ENCODE measurements at regions not wholly inside any gene's neighbourhood (a gene's known extent, or its start where the extent isn't known, plus 50 kb on each side); places are given as distances from the start of the nearest gene placed in this dataset.
"Not testable (repeated sequence)": the region's sequence is repeated elsewhere in the genome, so short reads cannot be mapped to it uniquely, and the experiment has no call there.

- DNase-seq, result no peak
Observed at GRCh38 chr14:49946320-49947141, 53.6 kb downstream of the ARF6 start.

- no peak for DNase-seq
Observed at GRCh38 chr14:49947506-49947905, 54.6 kb downstream of the ARF6 start.

DNA sequence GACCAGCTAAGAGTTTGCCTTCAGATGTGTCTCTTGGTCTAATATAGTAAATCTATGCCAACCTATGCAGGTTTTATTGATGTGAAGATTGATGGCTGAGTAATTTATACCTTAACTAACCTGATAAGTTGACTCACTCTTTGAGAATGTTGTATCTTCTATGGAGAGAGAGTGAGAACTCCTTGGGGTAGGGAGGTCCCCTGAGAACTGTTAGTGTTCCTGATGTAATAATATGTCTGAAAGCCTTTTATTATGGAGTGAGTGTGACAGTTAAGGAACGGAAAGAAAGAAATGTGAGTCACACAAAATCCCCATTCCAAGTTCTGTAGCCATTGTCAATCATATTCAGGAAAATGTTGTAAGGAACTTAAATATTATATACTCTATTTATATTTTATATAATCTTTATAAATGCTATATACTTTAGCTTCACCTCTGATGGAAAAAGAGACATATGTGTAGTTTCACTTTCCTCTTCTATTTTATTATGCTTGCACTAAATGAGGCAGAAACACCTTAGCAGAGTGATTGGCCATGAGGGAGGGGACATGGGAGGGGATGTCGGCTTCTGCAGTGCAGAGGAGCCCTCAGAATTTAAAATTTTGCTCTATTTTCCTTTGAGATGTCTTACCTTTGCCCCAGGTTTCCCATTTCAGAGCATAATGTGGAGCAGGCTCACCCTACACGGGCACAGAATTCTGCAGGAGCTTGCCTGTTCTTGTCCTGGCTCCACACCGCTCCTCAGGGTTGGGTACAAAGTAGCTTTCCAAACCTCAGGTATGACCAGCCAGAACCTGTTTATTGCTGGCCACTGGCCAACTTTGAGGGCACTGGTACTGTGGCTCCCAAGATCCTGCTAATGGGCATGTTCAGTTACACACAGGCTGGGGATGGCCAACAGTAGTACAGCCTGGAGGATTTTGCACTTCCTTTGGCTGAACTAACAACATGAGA is 57.7 kb downstream of the ARF6 start:
- no peak for DNase-seq

DNA sequence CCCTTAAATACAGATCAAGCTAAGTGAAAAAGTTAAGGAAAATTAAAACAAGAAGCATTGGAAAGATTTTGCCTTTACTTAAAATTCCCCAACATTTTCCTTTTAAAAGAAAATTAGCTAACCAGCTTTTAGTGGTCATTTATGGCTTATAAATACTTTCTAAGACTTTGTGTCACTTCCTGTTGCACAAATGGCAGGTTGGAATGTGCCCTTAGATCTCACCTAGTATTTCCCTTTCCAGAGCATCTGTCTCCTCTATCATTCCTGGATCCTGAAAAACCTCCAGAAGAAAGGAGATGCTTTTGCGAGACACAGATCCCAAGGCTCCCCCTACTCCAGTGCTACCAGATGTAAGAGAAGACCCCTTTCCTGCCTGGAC is 58.3 kb downstream of the ARF6 start:
- no peak for DNase-seq

DNA sequence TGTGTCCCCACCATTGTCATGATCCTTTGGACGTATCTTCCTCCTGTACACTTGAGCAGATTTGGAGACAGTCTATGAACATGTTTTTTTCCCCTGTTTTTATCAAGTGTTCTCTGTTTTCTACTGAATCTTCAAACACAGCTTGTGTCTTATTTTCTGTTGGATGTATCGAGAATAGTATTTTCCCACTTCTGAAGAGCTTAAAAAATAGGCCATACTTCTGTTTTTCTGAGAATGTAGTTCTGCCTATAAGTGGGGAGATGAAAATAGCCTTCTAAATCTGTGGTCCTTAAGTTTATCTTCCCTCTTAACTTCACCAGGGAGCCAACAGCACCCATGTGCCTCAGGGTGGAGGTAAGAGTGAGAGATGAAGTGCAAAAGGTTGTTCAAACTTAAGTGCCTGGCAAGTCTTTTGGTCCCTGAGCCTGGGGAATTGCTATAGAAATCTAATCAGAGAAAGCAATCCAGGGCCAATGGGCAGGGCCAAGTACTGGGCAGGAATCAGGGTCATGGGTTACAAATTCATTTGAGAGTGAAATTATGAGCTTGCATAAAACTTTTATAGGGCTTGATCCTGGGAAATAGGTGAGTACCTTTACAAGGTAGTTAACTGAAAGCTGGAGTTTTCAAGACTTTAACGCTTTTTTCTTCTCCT is 58.9 kb downstream of the ARF6 start:
- DNase-seq, result no peak

DNA sequence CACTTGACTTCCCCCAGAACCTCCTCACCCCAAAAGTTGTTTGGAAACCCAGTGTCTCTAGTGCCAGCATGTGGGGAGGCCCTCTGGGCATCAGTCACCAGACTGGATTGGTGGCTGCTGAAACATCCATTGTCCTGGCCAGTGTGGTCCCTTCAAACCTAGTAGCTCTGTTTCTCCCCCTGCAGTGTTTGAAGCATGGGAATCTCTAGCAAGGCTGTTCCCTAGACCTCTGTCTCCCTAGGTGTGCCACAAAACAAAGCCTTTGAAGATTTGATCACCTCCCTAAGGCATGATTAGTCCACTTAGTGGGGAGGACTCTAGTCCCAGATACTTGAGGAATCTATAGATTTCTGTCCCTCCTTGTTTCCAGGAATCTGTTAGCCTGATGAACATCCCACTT is 60.3 kb downstream of the ARF6 start:
- no peak for DNase-seq

GRCh38 chr14:49954171-49954631 is 61.3 kb downstream of the ARF6 start:
- no peak for DNase-seq

DNA sequence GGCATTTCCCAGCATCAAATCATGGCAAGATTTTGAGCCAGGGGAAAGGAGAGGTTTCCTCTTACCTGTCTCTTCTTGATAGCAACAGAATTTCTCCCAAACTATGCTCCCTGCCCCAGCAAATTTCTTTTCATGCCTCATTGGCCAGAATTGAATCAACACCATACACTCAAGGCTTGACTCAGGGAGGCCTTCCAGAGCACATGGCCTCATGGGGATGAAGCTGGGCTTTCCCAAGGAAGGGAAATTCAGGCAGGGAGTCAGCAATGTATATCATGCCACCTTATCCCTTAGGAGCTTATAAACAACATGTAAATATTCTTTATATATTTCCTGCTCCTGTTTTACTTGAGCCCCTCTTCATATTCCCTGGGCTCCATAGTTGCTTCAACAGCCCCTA is 62.1 kb downstream of the ARF6 start:
- no peak for DNase-seq

DNA sequence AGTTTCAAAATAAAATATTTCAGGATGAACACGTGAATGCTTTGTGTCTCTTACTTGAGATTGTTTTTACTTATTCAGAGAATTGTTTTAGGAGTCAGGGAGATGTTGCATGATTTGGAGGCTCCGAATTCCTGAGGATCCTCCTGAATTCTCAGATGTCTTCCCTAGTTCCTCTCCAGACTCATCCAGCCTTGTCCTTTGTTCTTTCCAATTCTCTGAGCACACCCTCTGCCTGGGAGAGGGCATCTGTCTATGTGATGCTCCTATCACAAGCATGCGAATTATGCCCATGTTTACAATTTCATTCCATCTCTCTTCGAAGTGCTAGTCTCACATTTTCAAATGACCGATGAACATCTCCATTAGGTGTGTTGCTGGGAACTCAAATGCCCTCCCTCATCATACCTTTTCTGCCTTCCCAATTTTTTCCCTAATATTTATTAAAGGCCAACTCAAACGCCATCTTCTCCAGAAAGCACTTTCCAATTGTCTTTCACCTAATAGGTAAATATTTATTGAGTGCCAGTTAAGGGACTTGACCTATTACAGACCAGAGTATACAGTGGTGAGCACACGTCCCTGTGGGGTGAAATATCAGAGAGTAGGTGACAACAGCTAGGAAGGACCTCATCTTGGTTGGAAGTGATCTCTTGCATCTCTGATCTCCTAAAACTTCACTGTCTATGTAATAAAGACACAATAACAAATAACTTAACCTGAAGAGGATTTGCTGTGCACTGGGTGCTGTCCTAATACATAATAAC is 64.4 kb downstream of the ARF6 start:
- no peak for DNase-seq

DNA sequence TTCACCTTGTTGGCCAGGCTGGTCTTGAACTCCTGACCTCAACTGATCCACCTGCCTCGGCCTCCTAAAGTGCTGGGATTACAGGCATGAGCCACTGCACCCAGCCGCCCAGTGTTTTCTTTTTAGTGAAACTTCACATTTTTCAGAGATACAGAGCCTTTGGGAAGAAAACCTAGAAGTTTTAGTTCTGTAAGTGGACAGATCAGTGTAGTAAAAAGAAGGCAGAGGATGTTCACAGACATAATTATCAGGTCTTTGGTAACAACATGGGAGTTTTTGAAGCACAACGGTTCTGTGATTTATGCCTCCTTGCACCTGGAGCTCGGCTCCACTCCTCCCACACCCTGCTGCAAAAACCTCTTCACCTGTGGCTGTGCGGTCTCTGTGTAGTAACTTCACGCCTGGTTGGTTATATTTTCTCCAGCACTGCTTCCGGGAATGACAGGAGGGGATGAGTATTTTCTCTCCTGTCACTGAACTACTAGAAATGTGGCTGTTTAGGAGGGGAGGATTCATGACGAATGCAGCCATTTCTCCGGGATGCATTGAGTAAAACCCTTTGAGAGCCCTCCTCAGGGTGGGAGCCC is 67.0 kb downstream of the ARF6 start:
- DNase-seq, result peak; percentile 63

DNA sequence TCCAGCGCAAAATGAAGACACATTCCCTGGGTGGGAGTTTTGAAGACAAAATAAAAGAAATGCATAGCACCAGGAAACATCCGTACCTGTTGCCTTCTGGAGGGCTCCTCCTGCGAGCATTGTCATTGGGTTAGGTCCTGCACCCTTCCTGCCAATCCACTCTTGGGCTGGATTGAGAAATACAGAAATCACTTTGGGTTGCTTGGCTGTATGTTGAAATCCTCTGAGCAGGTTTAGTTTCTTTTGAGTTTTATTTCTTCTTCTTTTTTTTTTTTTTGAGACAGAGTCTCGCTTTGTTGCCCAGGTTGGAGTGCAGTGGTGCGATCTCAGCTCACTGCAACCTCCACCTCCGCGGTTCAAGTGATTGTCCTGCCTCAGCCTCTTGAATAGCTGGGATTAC is 67.6 kb downstream of the ARF6 start:
- DNase-seq, result no peak

DNA sequence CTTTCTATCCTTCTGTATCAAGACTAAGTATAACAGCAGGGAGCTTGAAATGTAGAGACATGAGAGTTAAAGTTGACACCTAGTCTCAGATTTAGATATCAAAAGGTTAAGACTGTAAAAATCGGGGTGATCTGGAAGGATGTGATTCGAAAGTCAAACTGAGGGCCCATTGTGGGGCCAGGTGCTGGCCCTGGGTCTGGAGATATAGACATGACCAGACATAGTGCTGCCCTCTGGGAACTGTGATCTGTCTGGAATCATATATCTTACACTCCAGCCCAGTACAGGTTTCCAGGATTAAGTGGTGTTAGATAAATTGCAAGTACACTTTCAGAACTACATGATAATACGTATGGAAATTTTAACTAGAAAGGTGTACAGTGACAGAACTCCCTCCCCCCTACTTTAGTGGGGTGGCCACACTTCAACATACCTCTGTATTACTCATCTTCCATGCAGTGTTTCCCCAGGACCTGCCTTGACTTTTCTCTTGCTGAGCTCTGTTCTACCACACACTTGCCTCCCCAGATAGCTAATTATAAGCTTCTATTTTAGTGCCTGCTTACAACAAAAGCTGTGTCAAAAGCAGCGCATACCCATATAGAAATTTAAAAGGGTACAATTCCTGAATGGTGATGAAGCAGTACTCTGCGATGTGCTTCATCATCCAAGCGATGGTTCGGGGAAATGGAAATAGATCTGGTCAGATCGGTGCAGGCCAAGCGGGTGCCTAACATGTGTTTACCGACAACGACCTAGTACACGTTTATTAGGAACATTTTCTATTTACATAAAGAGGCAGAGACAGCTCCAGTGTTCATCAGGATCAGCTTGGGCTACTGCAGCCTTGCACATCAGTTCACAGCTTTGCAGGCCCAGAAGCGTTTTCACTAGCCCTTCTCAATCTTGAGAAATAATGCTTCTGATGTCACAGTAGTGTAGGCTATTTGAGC is 68.7 kb downstream of the ARF6 start:
- DNase-seq, result no peak

DNA sequence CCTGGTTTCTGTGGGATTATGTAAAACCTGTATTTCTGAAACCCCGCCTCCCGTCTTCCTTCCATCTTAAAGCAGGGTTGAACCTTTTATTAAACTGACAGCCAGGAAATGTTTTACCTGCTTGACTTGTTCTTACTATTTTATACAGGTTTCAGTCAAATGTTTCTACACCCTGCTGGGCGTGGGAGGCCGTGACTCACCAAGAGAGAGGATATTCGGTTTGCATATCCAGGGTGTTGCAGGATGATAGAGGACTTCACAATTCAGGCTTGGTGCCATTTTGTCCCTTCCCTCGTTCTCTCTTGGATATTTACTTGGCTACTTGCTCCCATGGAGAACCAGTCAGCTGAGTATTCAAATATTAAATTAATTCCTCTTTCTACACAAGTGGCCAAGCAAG is 69.7 kb downstream of the ARF6 start:
- DNase-seq, result no peak

GRCh38 chr14:49965068-49965651 is 72.3 kb downstream of the ARF6 start:
- DNase-seq, result not testable (repeated sequence)

DNA sequence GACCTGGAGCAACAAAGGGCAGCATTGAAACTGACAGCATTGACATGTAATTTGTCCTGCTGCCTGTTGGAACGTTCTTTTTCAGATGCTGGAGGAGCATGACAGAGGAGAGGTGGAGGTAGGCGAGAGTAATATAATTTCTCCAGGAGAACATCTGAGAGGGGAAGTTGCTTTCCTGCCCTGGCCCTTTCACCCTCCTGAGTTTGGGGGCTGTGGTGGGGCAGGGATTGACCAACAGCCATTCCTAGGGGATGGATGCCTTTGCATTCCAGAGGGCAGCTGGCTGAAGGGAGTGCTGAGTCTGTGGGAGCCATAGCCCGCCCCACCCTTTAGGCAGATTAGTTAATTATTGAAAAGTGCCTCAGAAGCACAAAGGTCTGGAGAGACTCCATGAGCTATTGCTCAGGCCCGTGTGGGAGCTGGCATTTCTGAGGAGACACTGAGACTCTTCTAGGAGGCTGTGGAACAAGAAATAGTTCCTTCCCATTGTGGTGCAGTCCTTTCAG is 73.5 kb downstream of the ARF6 start:
- peak; percentile 74 for DNase-seq

GRCh38 chr14:49966971-49967630 is 74.2 kb downstream of the ARF6 start:
- DNase-seq, result no peak

DNA sequence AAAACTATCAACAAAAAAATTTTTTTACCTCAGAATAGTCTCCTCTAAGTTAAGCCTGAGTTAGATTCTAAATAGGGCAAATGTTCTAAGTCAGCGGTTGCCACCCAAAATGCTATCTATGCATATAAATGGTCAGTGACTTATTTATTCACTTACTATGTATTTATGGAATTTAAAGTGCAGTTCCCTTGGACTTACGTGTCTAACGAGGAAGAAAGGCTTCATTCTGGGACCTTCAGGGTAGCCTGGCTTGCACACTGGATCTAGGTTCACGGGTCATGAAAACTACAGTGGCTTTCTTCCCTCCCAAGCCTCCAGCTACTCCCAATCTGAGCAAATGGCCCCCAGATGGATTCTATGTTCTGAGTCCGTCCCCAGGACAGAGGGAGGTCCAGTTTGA is 77.1 kb downstream of the ARF6 start:
- DNase-seq, result no peak

- peak; percentile 47 for DNase-seq
Observed at GRCh38 chr14:49970474-49971147, 77.7 kb downstream of the ARF6 start.
